DND-41 (cell line): ENCODE measurements at regions not wholly inside any gene's neighbourhood (a gene's known extent, or its start where the extent isn't known, plus 50 kb on each side); places are given as distances from the start of the nearest gene placed in this dataset.

ENCODE experiments used
- ATAC-seq: fragments of 200-7000 bp; cut with Tn5 transposase; 3 replicates; pipeline ENCODE4 v1.9.1; 2021; ENCODE audit warnings: low read depth; ENCODE audit not compliant: insufficient read depth
- DNase-seq: peaks from one replicate; pipeline ENCODE4 v3.0.0-alpha.2; 2020
- H2AFZ ChIP-seq: 2 replicates; pipeline ENCODE4 v1.6.0; 2012; ENCODE audit warnings: low read depth, low read length
- H3K27ac ChIP-seq: 2 replicates; pipeline ENCODE4 v1.5.1; 2012; ENCODE audit warnings: low read length, inconsistent platforms
- H3K27me3 ChIP-seq: fragments of 200-600 bp; sonication (generic); 2 replicates; pipeline ENCODE4 v1.6.0; 2012; ENCODE audit warnings: low read length, mild to moderate bottlenecking, inconsistent platforms; ENCODE audit not compliant: insufficient read depth, poor library complexity
- H3K36me3 ChIP-seq: 2 replicates; pipeline ENCODE4 v1.5.1; 2012; ENCODE audit warnings: low read length, inconsistent platforms; ENCODE audit not compliant: insufficient read depth
- H3K4me1 ChIP-seq: 2 replicates; pipeline ENCODE4 v1.5.1; 2012; ENCODE audit warnings: mild to moderate bottlenecking, low read length; ENCODE audit not compliant: insufficient read depth
- H3K4me2 ChIP-seq: 2 replicates; pipeline ENCODE4 v1.6.0; 2012; ENCODE audit warnings: mild to moderate bottlenecking, moderate library complexity, low read length, inconsistent platforms; ENCODE audit not compliant: insufficient read depth
- H3K4me3 ChIP-seq, 2 experiments: fragments of 200-600 bp in 1 of 2; shearing (Covaris generic) in 1 of 2; 2 replicates each; pipeline ENCODE4 v1.5.1; 2012 to 2016; ENCODE audit warnings: inconsistent platforms in 2 of 2, low read length in 2 of 2, mild to moderate bottlenecking in 2 of 2, low read depth in 1 of 2, moderate library complexity in 1 of 2
- H3K79me2 ChIP-seq: 2 replicates; pipeline ENCODE4 v1.6.0; 2012; ENCODE audit warnings: low read length, inconsistent platforms; ENCODE audit not compliant: insufficient read depth
- H3K9ac ChIP-seq: 2 replicates; pipeline ENCODE4 v1.6.0; 2012; ENCODE audit warnings: low read depth, mild to moderate bottlenecking, inconsistent platforms, low read length, moderate library complexity
- H3K9me3 ChIP-seq: 2 replicates; pipeline ENCODE4 v1.5.1; 2012; ENCODE audit warnings: low read length, moderate library complexity, mild to moderate bottlenecking, inconsistent platforms; ENCODE audit not compliant: insufficient read depth, severe bottlenecking
- H4K20me1 ChIP-seq: 2 replicates; pipeline ENCODE4 v1.6.0; 2012; ENCODE audit warnings: low read length; ENCODE audit not compliant: insufficient read depth
- CTCF ChIP-seq: IDR thresholded peaks from 2 replicates; pipeline ENCODE4 v1.5.1; 2012; ENCODE audit warnings: borderline replicate concordance, low read length, moderate library complexity, mild to moderate bottlenecking; ENCODE audit not compliant: poor library complexity, severe bottlenecking; ENCODE audit errors: extremely low read depth
- EZH2 ChIP-seq: IDR thresholded peaks from 3 replicates; pipeline ENCODE4 v1.6.1; 2012; ENCODE audit warnings: borderline replicate concordance, low read depth, mild to moderate bottlenecking, moderate library complexity, low read length, inconsistent platforms; ENCODE audit not compliant: severe bottlenecking

GRCh38 chr2:239864247-239865058 lies 160.7 kb downstream of the NDUFA10 start:
- Histone ChIP-seq H2AFZ (no peak overlapping the region), H3K9me3 (no peaks in the 10 kb centered on the region), H4K20me1 (no peaks in the 10 kb centered on the region), H3K4me2 (no peak overlapping the region), H3K4me3 (no peak overlapping the region), H3K9ac (no peak overlapping the region), H3K36me3 (no peaks in the 10 kb centered on the region), H3K4me1 (peaks cover 22% of the 10 kb centered on the region), H3K79me2 (no peaks in the 10 kb centered on the region), H3K27me3 (no peaks in the 10 kb centered on the region), H3K27ac (no peak overlapping the region)
- no peak for DNase-seq
- no peak for TF ChIP-seq CTCF
- TF ChIP-seq EZH2: no peak
- no peak for ATAC-seq

GRCh38 chr2:239862613-239863012 lies 162.5 kb downstream of the NDUFA10 start:
- Histone ChIP-seq H3K4me3 (no peak overlapping the region), H3K4me2 (no peak overlapping the region), H3K79me2 (no peaks in the 10 kb centered on the region), H3K27me3 (no peaks in the 10 kb centered on the region), H4K20me1 (no peaks in the 10 kb centered on the region), H3K36me3 (no peaks in the 10 kb centered on the region), H3K9ac (no peak overlapping the region), H2AFZ (no peak overlapping the region), H3K27ac (peak overlapping the region; percentile 50), H3K4me1 (peaks cover 22% of the 10 kb centered on the region), H3K9me3 (no peaks in the 10 kb centered on the region)
- DNase-seq (no peak), ATAC-seq (no peak)
- no peak for TF ChIP-seq CTCF
- TF ChIP-seq EZH2: no peak

- Histone ChIP-seq H3K4me3 (no peak overlapping the region), H4K20me1 (no peaks in the 10 kb centered on the region), H3K4me1 (peaks cover 38% of the 10 kb centered on the region), H2AFZ (no peak overlapping the region), H3K4me2 (no peak overlapping the region), H3K9me3 (no peaks in the 10 kb centered on the region), H3K36me3 (no peaks in the 10 kb centered on the region), H3K9ac (no peak overlapping the region), H3K27ac (no peak overlapping the region), H3K79me2 (no peaks in the 10 kb centered on the region), H3K27me3 (no peaks in the 10 kb centered on the region)
- no peak for TF ChIP-seq CTCF
- TF ChIP-seq EZH2: no peak
- ATAC-seq (peak; percentile 26; the same call in 1 of the 3 replicates), DNase-seq (no peak)
Measured at GRCh38 chr2:239858179-239858578, 167.0 kb downstream of the NDUFA10 start.
